HG02938 (cell line): ENCODE measurements at regions not wholly inside any gene's neighbourhood (a gene's known extent, or its start where the extent isn't known, plus 50 kb on each side); places are given as distances from the start of the nearest gene placed in this dataset.

ENCODE experiments used
- ATAC-seq: cut with Tn5 transposase; IDR thresholded peaks from one replicate; pipeline ENCODE4 v1.9.1; 2021; ENCODE audit warnings: mild to moderate bottlenecking, moderate library complexity; ENCODE audit not compliant: unreplicated experiment

GRCh38 chr12:28814246-28814645 is 334.8 kb upstream of the FAR2 start:
- ATAC-seq = no peak

GRCh38 chr12:28817524-28817923 is 331.6 kb upstream of the FAR2 start:
- ATAC-seq = no peak

GRCh38 chr12:28824193-28824846 is 324.8 kb upstream of the FAR2 start:
- ATAC-seq = no peak

GRCh38 chr12:28824849-28825248 is 324.2 kb upstream of the FAR2 start:
- no peak for ATAC-seq

GRCh38 chr12:28826766-28827165 is 322.3 kb upstream of the FAR2 start:
- no peak for ATAC-seq

- ATAC-seq = no peak
These were observed 321.2 kb upstream of the FAR2 start for GRCh38 chr12:28827861-28828260.

GRCh38 chr12:28828318-28828717 is 320.8 kb upstream of the FAR2 start:
- no peak for ATAC-seq

- no peak for ATAC-seq
These were observed 318.6 kb upstream of the FAR2 start for GRCh38 chr12:28830491-28830890.

GRCh38 chr12:28844718-28845117 is 304.4 kb upstream of the FAR2 start:
- ATAC-seq = no peak

GRCh38 chr12:28851781-28852180 is 297.3 kb upstream of the FAR2 start:
- no peak for ATAC-seq

- no peak for ATAC-seq
These were observed 293.2 kb upstream of the FAR2 start for GRCh38 chr12:28855761-28856310.

- no peak for ATAC-seq
These were observed 291.7 kb upstream of the FAR2 start for GRCh38 chr12:28857369-28857768.

GRCh38 chr12:28859551-28859950 is 289.5 kb upstream of the FAR2 start:
- ATAC-seq = no peak

- no peak for ATAC-seq
These were observed 283.3 kb upstream of the FAR2 start for GRCh38 chr12:28865776-28866175.

GRCh38 chr12:28866296-28866695 is 282.8 kb upstream of the FAR2 start:
- ATAC-seq = no peak

- ATAC-seq = no peak
These were observed 282.2 kb upstream of the FAR2 start for GRCh38 chr12:28866715-28867503.

- ATAC-seq = no peak
These were observed 280.7 kb upstream of the FAR2 start for GRCh38 chr12:28868414-28868813.

- no peak for ATAC-seq
These were observed 279.9 kb upstream of the FAR2 start for GRCh38 chr12:28869197-28869596.

- ATAC-seq = no peak
These were observed 278.1 kb upstream of the FAR2 start for GRCh38 chr12:28870839-28871440.

GRCh38 chr12:28872654-28873268 is 276.3 kb upstream of the FAR2 start:
- ATAC-seq = no peak

GRCh38 chr12:28874758-28875157 is 274.3 kb upstream of the FAR2 start:
- ATAC-seq = no peak
